Lower lobe of right lung (tissue), 2 donors: ENCODE measurements at regions not wholly inside any gene's neighbourhood (a gene's known extent, or its start where the extent isn't known, plus 50 kb on each side); places are given as distances from the start of the nearest gene placed in this dataset.
A peak's percentile ranks its signal among the peaks of the same experiment; 100 is the strongest.

Source experiments
- ATAC-seq, 2 donors: fragments of 200-7000 bp; cut with Tn5 transposase; one replicate each; pipeline ENCODE4 v1.9.1; 2020 to 2022; ENCODE audit warnings: mild to moderate bottlenecking in 2 of 2, moderate library complexity in 2 of 2
- DNase-seq: peaks from one replicate; pipeline ENCODE4 v3.0.0-alpha.2; 2020
- H3K27ac ChIP-seq: fragments of 200-600 bp; one replicate; pipeline ENCODE4 v1.8.0; 2022
- H3K27me3 ChIP-seq: fragments of 200-600 bp; one replicate; pipeline ENCODE4 v1.8.0; 2022; ENCODE audit warnings: low read depth
- H3K36me3 ChIP-seq: fragments of 200-600 bp; one replicate; pipeline ENCODE4 v1.8.0; 2022; ENCODE audit warnings: mild to moderate bottlenecking
- H3K4me1 ChIP-seq: fragments of 200-600 bp; one replicate; pipeline ENCODE4 v1.8.0; 2022
- H3K4me3 ChIP-seq: fragments of 200-600 bp; one replicate; pipeline ENCODE4 v1.8.0; 2022; ENCODE audit warnings: mild to moderate bottlenecking
- H3K9me3 ChIP-seq: fragments of 200-600 bp; one replicate; pipeline ENCODE4 v1.8.0; 2022
- CTCF ChIP-seq: fragments of 200-600 bp; IDR thresholded peaks from one replicate; pipeline ENCODE4 v1.8.0; 2022; ENCODE audit warnings: antibody characterized with exemption, mild to moderate bottlenecking
- intact Hi-C: fragments of 100-400 bp; cut with DNase I; formaldehyde crosslinking; loops from one replicate; pipeline ENCODE4 v1.11.0; 2022
- donor health status: DM: no; HTN: yes; CAD: no; lungs with severe emphysema.

- intact Hi-C loops: no loop called here
- no peak for ATAC-seq
- no peak overlapping the region for H3K27ac ChIP-seq
Measured at GRCh38 chr3:66792086-66792485, 206.0 kb upstream of the KBTBD8 start.

GRCh38 chr3:66795365-66795764 is 202.7 kb upstream of the KBTBD8 start:
- ATAC-seq (no peak), DNase-seq (no peak)
- no peak for TF ChIP-seq CTCF
- Histone ChIP-seq H3K4me3 (no peak overlapping the region), H3K27ac (no peak overlapping the region), H3K4me1 (no peaks in the 10 kb centered on the region), H3K27me3 (peaks cover 5% of the 10 kb centered on the region), H3K36me3 (no peaks in the 10 kb centered on the region), H3K9me3 (no peaks in the 10 kb centered on the region)
- intact Hi-C loops: no loop called here

More at GRCh38 chr3:66792086-66792485, 206.0 kb upstream of the KBTBD8 start:
- H3K27me3 ChIP-seq: no peaks in the 10 kb centered on the region
- H3K36me3 ChIP-seq: no peaks in the 10 kb centered on the region
- DNase-seq: no peak
- no peak for TF ChIP-seq CTCF
- no peaks in the 10 kb centered on the region for H3K4me1 ChIP-seq
- no peak overlapping the region for H3K4me3 ChIP-seq
- no peaks in the 10 kb centered on the region for H3K9me3 ChIP-seq

GRCh38 chr3:66796343-66796742 is 201.8 kb upstream of the KBTBD8 start:
- no peaks in the 10 kb centered on the region for H3K9me3 ChIP-seq
- no peak overlapping the region for H3K4me3 ChIP-seq
- ATAC-seq (no peak), DNase-seq (no peak)
- H3K27ac ChIP-seq: no peak overlapping the region
- peaks cover 5% of the 10 kb centered on the region for H3K27me3 ChIP-seq
- intact Hi-C loops: no loop called here
- H3K4me1 ChIP-seq: no peaks in the 10 kb centered on the region
- no peak for TF ChIP-seq CTCF
- no peaks in the 10 kb centered on the region for H3K36me3 ChIP-seq

- H3K4me1 ChIP-seq: no peaks in the 10 kb centered on the region
- ATAC-seq: peak; percentile 37 to 66
- intact Hi-C loops: no loop called here
- H3K36me3 ChIP-seq: no peaks in the 10 kb centered on the region
- no peak for TF ChIP-seq CTCF
- H3K9me3 ChIP-seq: no peaks in the 10 kb centered on the region
- no peak overlapping the region for H3K27ac ChIP-seq
- peak overlapping the region; percentile 17 for H3K4me3 ChIP-seq
- no peak for DNase-seq
- peaks cover 5% of the 10 kb centered on the region for H3K27me3 ChIP-seq
Measured at GRCh38 chr3:66797889-66798560, 200.1 kb upstream of the KBTBD8 start.

- ATAC-seq (no peak), DNase-seq (no peak)
- Histone ChIP-seq H3K27me3 (peaks cover 5% of the 10 kb centered on the region), H3K36me3 (no peaks in the 10 kb centered on the region), H3K9me3 (no peaks in the 10 kb centered on the region), H3K4me3 (no peak overlapping the region), H3K27ac (no peak overlapping the region), H3K4me1 (peaks cover 6% of the 10 kb centered on the region)
- intact Hi-C loops: no loop called here
- no peak for TF ChIP-seq CTCF
Measured at GRCh38 chr3:66800941-66801545, 197.1 kb upstream of the KBTBD8 start.
